OCI-LY7 (cell line): ENCODE measurements at regions not wholly inside any gene's neighbourhood (a gene's known extent, or its start where the extent isn't known, plus 50 kb on each side); places are given as distances from the start of the nearest gene placed in this dataset.

Experiments used
- BruUV-seq: library from RNA; stranded (reverse); fragments of 400-500 nt; replicated peaks from 2 replicates; lab custom pipeline; 2021; lab: Mats Ljungman, UMichigan
- CTCF ChIA-PET: fragments of 300-600 bp; sonication (Branson Sonifier 250); formaldehyde crosslinking; loops from one replicate; lab custom pipeline; 2022; ENCODE audit warnings: antibody characterized with exemption; ENCODE audit not compliant: unreplicated experiment; lab: Charles Lee
- POLR2A ChIA-PET: fragments of 300-600 bp; sonication (Branson Sonifier 250); formaldehyde crosslinking; loops from one replicate; lab custom pipeline; 2022; ENCODE audit warnings: antibody characterized with exemption; lab: Charles Lee
- DNase-seq: peaks from one replicate; pipeline ENCODE4 v3.0.0-alpha.2; 2015; ENCODE audit warnings: low spot score
- H2AFZ ChIP-seq: fragments of 200-600 bp; sonication (generic), shearing (Covaris generic); 2 replicates; pipeline ENCODE4 v1.6.1; 2014; ENCODE audit warnings: mild to moderate bottlenecking, antibody characterized with exemption, low read length, moderate library complexity
- H3K27ac ChIP-seq: fragments of 200-600 bp; sonication (generic); 2 replicates; pipeline ENCODE4 v1.5.1; 2014; ENCODE audit warnings: mixed run types, low read depth, mild to moderate bottlenecking, moderate library complexity, low read length, inconsistent platforms; ENCODE audit not compliant: poor library complexity, severe bottlenecking
- H3K36me3 ChIP-seq: fragments of 200-600 bp; sonication (generic); 2 replicates; pipeline ENCODE4 v1.6.1; 2014; ENCODE audit warnings: mild to moderate bottlenecking, antibody characterized with exemption, low read length, moderate library complexity, mixed read lengths; ENCODE audit not compliant: insufficient read depth
- H3K4me1 ChIP-seq: fragments of 200-600 bp; sonication (generic); 2 replicates; pipeline ENCODE4 v1.5.1; 2014; ENCODE audit warnings: mild to moderate bottlenecking, low read length; ENCODE audit not compliant: insufficient read depth, poor library complexity, severe bottlenecking
- H3K4me2 ChIP-seq: fragments of 200-600 bp; sonication (generic); 2 replicates; pipeline ENCODE4 v1.6.1; 2014; ENCODE audit warnings: mild to moderate bottlenecking, low read length
- H3K4me3 ChIP-seq: fragments of 200-600 bp; sonication (generic); 2 replicates; pipeline ENCODE4 v1.5.1; 2014; ENCODE audit warnings: mild to moderate bottlenecking, low read depth, low read length; ENCODE audit not compliant: poor library complexity, severe bottlenecking
- H3K79me2 ChIP-seq: fragments of 200-600 bp; sonication (generic); 2 replicates; pipeline ENCODE4 v1.6.1; 2016; ENCODE audit warnings: low read depth, mild to moderate bottlenecking, low read length, moderate library complexity, mixed read lengths; ENCODE audit not compliant: insufficient read depth
- H3K9me2 ChIP-seq: fragments of 200-600 bp; sonication (generic); 2 replicates; pipeline ENCODE4 v1.6.1; 2016; ENCODE audit warnings: mild to moderate bottlenecking, low read length, mixed read lengths; ENCODE audit not compliant: insufficient read depth
- H3K9me3 ChIP-seq: fragments of 200-600 bp; sonication (generic); 2 replicates; pipeline ENCODE4 v1.6.1; 2014; ENCODE audit warnings: mild to moderate bottlenecking, mixed run types, low read length, mixed read lengths
- H4K20me1 ChIP-seq: fragments of 200-600 bp; sonication (generic); 2 replicates; pipeline ENCODE4 v1.6.1; 2014; ENCODE audit warnings: mild to moderate bottlenecking, antibody characterized with exemption, low read length, moderate library complexity, mixed read lengths; ENCODE audit not compliant: insufficient read depth
- CTCF ChIP-seq: fragments of 200-600 bp; sonication (generic); conservative IDR thresholded peaks from 2 replicates; pipeline ENCODE4 v1.5.1; 2014; ENCODE audit warnings: mild to moderate bottlenecking, antibody characterized with exemption, low read length, moderate library complexity, mixed read lengths
- EZH2phosphoT487 ChIP-seq: fragments of 200-600 bp; sonication (generic); IDR thresholded peaks from 2 replicates; pipeline ENCODE4 v1.6.1; 2018; ENCODE audit warnings: low read depth, borderline replicate concordance, mild to moderate bottlenecking, mixed run types, antibody characterized with exemption, low read length, moderate library complexity, mixed read lengths
- intact Hi-C: fragments of 100-400 bp; cut with micrococcal nuclease; formaldehyde crosslinking; loops from one replicate; pipeline ENCODE4 v1.10.0; 2022; ENCODE audit not compliant: unreplicated experiment

GRCh38 chr13:31867709-31868108, 128.4 kb downstream of the RXFP2 start:
- Histone ChIP-seq H3K27ac (no peak overlapping the region), H3K4me2 (no peak overlapping the region), H3K9me3 (no peaks in the 10 kb centered on the region), H2AFZ (no peak overlapping the region), H3K4me3 (no peak overlapping the region), H3K4me1 (no peaks in the 10 kb centered on the region), H3K9me2 (no peaks in the 10 kb centered on the region), H4K20me1 (no peaks in the 10 kb centered on the region), H3K79me2 (no peaks in the 10 kb centered on the region), H3K36me3 (no peaks in the 10 kb centered on the region)
- ChIA-PET CTCF (no interaction called here), POLR2A (no interaction called here)
- BruUV-seq = no TSS peak
- no peak for DNase-seq
- TF ChIP-seq EZH2phosphoT487 (no peak), CTCF (no peak)
- intact Hi-C loops = no loop called here

GRCh38 chr13:31869582-31869981, 130.3 kb downstream of the RXFP2 start:
- BruUV-seq = no TSS peak
- Histone ChIP-seq H3K9me2 (no peaks in the 10 kb centered on the region), H3K4me3 (no peak overlapping the region), H3K36me3 (no peaks in the 10 kb centered on the region), H3K4me1 (no peaks in the 10 kb centered on the region), H3K9me3 (no peaks in the 10 kb centered on the region), H4K20me1 (no peaks in the 10 kb centered on the region), H3K4me2 (no peak overlapping the region), H2AFZ (no peak overlapping the region), H3K27ac (no peak overlapping the region), H3K79me2 (no peaks in the 10 kb centered on the region)
- ChIA-PET POLR2A (no interaction called here), CTCF (no interaction called here)
- intact Hi-C loops = no loop called here
- DNase-seq = no peak
- TF ChIP-seq EZH2phosphoT487 (no peak), CTCF (no peak)

- Histone ChIP-seq H3K4me1 (no peaks in the 10 kb centered on the region), H3K9me2 (no peaks in the 10 kb centered on the region), H3K4me3 (no peak overlapping the region), H3K79me2 (no peaks in the 10 kb centered on the region), H2AFZ (no peak overlapping the region), H3K36me3 (no peaks in the 10 kb centered on the region), H3K9me3 (no peaks in the 10 kb centered on the region), H3K4me2 (no peak overlapping the region), H4K20me1 (no peaks in the 10 kb centered on the region), H3K27ac (no peak overlapping the region)
- ChIA-PET CTCF (no interaction called here), POLR2A (no interaction called here)
- intact Hi-C loops = no loop called here
- no peak for TF ChIP-seq EZH2phosphoT487
- no TSS peak for BruUV-seq
- DNase-seq = no peak
Measured at GRCh38 chr13:31870511-31870910, 131.2 kb downstream of the RXFP2 start.
